Thyroid gland (tissue), 4 donors: ENCODE measurements at regions not wholly inside any gene's neighbourhood (a gene's known extent, or its start where the extent isn't known, plus 50 kb on each side); places are given as distances from the start of the nearest gene placed in this dataset.

Source experiments
- POLR2A ChIP-seq, 2 donors: fragments of 450-650 bp; IDR thresholded peaks; one replicate each; pipeline ENCODE4 v1.6.1; 2017; ENCODE audit warnings: antibody characterized with exemption in 2 of 2, mild to moderate bottlenecking in 2 of 2, moderate library complexity in 1 of 2
- TF ChIP-seq, protein P1 (sequence below), 6 experiments: fragments of 200-600 bp in 3 of 6; fragments of 450-650 bp in 3 of 6; sonication (generic) in 3 of 6; IDR thresholded peaks; one replicate each; pipeline ENCODE4 v1.5.1; 2016 to 2019; ENCODE audit warnings: antibody characterized with exemption in 6 of 6, mild to moderate bottlenecking in 2 of 6, inconsistent platforms in 1 of 6, moderate library complexity in 1 of 6

- TF ChIP-seq, protein P1, sequence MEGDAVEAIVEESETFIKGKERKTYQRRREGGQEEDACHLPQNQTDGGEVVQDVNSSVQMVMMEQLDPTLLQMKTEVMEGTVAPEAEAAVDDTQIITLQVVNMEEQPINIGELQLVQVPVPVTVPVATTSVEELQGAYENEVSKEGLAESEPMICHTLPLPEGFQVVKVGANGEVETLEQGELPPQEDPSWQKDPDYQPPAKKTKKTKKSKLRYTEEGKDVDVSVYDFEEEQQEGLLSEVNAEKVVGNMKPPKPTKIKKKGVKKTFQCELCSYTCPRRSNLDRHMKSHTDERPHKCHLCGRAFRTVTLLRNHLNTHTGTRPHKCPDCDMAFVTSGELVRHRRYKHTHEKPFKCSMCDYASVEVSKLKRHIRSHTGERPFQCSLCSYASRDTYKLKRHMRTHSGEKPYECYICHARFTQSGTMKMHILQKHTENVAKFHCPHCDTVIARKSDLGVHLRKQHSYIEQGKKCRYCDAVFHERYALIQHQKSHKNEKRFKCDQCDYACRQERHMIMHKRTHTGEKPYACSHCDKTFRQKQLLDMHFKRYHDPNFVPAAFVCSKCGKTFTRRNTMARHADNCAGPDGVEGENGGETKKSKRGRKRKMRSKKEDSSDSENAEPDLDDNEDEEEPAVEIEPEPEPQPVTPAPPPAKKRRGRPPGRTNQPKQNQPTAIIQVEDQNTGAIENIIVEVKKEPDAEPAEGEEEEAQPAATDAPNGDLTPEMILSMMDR (IDR thresholded peaks at IDR 0.05) = no peak
- no peak for TF ChIP-seq POLR2A (IDR thresholded peaks at IDR 0.05)
Observed at GRCh38 chr5:86536396-86536795, 81.3 kb upstream of the COX7C start.
